ENCODE measurements at regions not wholly inside any gene's neighbourhood (a gene's known extent, or its start where the extent isn't known, plus 50 kb on each side); places are given as distances from the start of the nearest gene placed in this dataset.

GRCh38 chr7:123346766-123347165 lies 147.0 kb upstream of the SLC13A1 start:
- TF ChIP-seq EZH2 (IDR thresholded peaks at IDR 0.05; ENCODE audit: borderline replicate concordance, low read depth, low read length, severe bottlenecking): no peak
- TF ChIP-seq, protein P1, sequence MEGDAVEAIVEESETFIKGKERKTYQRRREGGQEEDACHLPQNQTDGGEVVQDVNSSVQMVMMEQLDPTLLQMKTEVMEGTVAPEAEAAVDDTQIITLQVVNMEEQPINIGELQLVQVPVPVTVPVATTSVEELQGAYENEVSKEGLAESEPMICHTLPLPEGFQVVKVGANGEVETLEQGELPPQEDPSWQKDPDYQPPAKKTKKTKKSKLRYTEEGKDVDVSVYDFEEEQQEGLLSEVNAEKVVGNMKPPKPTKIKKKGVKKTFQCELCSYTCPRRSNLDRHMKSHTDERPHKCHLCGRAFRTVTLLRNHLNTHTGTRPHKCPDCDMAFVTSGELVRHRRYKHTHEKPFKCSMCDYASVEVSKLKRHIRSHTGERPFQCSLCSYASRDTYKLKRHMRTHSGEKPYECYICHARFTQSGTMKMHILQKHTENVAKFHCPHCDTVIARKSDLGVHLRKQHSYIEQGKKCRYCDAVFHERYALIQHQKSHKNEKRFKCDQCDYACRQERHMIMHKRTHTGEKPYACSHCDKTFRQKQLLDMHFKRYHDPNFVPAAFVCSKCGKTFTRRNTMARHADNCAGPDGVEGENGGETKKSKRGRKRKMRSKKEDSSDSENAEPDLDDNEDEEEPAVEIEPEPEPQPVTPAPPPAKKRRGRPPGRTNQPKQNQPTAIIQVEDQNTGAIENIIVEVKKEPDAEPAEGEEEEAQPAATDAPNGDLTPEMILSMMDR (IDR thresholded peaks at IDR 0.05; ENCODE audit: extremely low read depth in 1 of 2, insufficient read depth in 1 of 2, low read depth in 1 of 2, low read length in 2 of 2): no peak
- TF ChIP-seq POLR2A (IDR thresholded peaks at IDR 0.05; ENCODE audit: low read depth, low read length): no peak
- TF ChIP-seq MYC (IDR thresholded peaks at IDR 0.05; ENCODE audit: low read depth, low read length): no peak
- TF ChIP-seq, protein P2, sequence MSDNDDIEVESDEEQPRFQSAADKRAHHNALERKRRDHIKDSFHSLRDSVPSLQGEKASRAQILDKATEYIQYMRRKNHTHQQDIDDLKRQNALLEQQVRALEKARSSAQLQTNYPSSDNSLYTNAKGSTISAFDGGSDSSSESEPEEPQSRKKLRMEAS (IDR thresholded peaks at IDR 0.05; ENCODE audit: insufficient read depth, insufficient read length): no peak
- TF ChIP-seq POLR2AphosphoS5 (IDR thresholded peaks at IDR 0.05; ENCODE audit: insufficient read depth, low read depth, low read length): no peak
- no peak for TF ChIP-seq FOS (IDR thresholded peaks at IDR 0.05; ENCODE audit: borderline replicate concordance, insufficient read depth, low read length)
- no peak for TF ChIP-seq JUN (IDR thresholded peaks at IDR 0.05; ENCODE audit: borderline replicate concordance, insufficient read depth, insufficient read length, low read depth)

Measured in endothelial cell of umbilical vein (primary cell).